Heart left ventricle (tissue), 16 donors: ENCODE measurements at regions not wholly inside any gene's neighbourhood (a gene's known extent, or its start where the extent isn't known, plus 50 kb on each side); places are given as distances from the start of the nearest gene placed in this dataset.
"Not testable (repeated sequence)": the region's sequence is repeated elsewhere in the genome, so short reads cannot be mapped to it uniquely, and the experiment has no call there.

Experiments
- ATAC-seq, 4 donors: fragments of 200-7000 bp; cut with Tn5 transposase; one replicate each; pipeline ENCODE4 v1.9.1; 2020 to 2022; ENCODE audit warnings: moderate library complexity in 4 of 4, mild to moderate bottlenecking in 3 of 4, moderate number of reproducible peaks in 1 of 4
- DNase-seq, 5 donors: peaks; one replicate each; pipeline ENCODE4 v3.0.0-alpha.2; 2020
- H3K27ac ChIP-seq, 12 donors: fragments of 200-600 bp; sonication (generic) in 4 of 12; one replicate each; pipeline versions ENCODE4 v1.5.0 to v1.8.0; 2016 to 2022; ENCODE audit warnings: mild to moderate bottlenecking in 2 of 12
- H3K27me3 ChIP-seq, 9 donors: fragments of 200-600 bp; sonication (generic) in 2 of 9; one replicate each; pipeline versions ENCODE4 v1.5.1 to v1.8.0; 2016 to 2022; ENCODE audit warnings: mild to moderate bottlenecking in 3 of 9
- H3K36me3 ChIP-seq, 9 donors: fragments of 200-600 bp; sonication (generic) in 2 of 9; one replicate each; pipeline versions ENCODE4 v1.5.0 to v1.8.0; 2018 to 2022; ENCODE audit warnings: mild to moderate bottlenecking in 2 of 9
- H3K4me1 ChIP-seq, 12 donors: fragments of 200-600 bp; sonication (generic) in 4 of 12; one replicate each; pipeline versions ENCODE4 v1.5.0 to v1.8.0; 2016 to 2022; ENCODE audit warnings: mild to moderate bottlenecking in 3 of 12
- H3K4me3 ChIP-seq, 12 donors: fragments of 200-600 bp; sonication (generic) in 4 of 12; one replicate each; pipeline versions ENCODE4 v1.5.0 to v1.8.0; 2017 to 2022; ENCODE audit warnings: mild to moderate bottlenecking in 9 of 12, moderate library complexity in 4 of 12
- H3K9me3 ChIP-seq, 12 donors: fragments of 200-600 bp; sonication (generic) in 4 of 12; one replicate each; pipeline versions ENCODE4 v1.5.0 to v1.8.0; 2016 to 2022; ENCODE audit warnings: mild to moderate bottlenecking in 1 of 12
- CTCF ChIP-seq, 12 donors: fragments of 200-600 bp; sonication (generic) in 4 of 12; IDR thresholded peaks; one replicate each; pipeline versions ENCODE4 v1.5.0 to v1.8.0; 2018 to 2022; ENCODE audit warnings: antibody characterized with exemption in 12 of 12, mild to moderate bottlenecking in 5 of 12
- POLR2A ChIP-seq, 2 donors: fragments of 450-650 bp; IDR thresholded peaks; one replicate each; pipeline ENCODE4 v1.6.1; 2017; ENCODE audit warnings: antibody characterized with exemption in 2 of 2, mild to moderate bottlenecking in 2 of 2, moderate library complexity in 2 of 2
- WGBS, 4 donors: extraction: QIAGEN DNeasy Blood & Tissue Kit in 2 of 4; methylation state at CpG; one replicate each; pipeline versions ENCODE4 v1.1.5 to v1.1.7; 2013 to 2018; 5-methylcytosine and 5-hydroxymethylcytosine counted together
- intact Hi-C, 10 donors: fragments of 100-400 bp; cut with DNase I; formaldehyde crosslinking; loops; one replicate each; pipeline versions ENCODE4 v1.11.1 to v1.14.2; 2022
- donor health status: ischemic (EF 13 %, LVEDD 7.1; RV severe dilation, severe dysfunction).
- donor health status: healthy with polysubstance abuse.
- donor health status: DM: no; HTN: yes; CAD: no.
- donor health status: DM: no; HTN: no; CAD: no.
- donor health status: ischemic (EF 25% LVEDD 6.9; RV normal size, moderate dysfunction).
- donor health status: ischemic (EF 25% LVEDD 5.7; RV mildly dilated, moderate dysfunction).
- donor health status: healthy.
- donor health status: DM: yes; HTN: yes; CAD: no.
- donor health status: ischemic (EF 35%, LVEDD 5.7; RV mildly dilated, moderate dysfunction).
- donor health status: nonischemic (EF 11% LVEDD 7.7; RV severe dilation, severe dysfunction).
- donor health status: DM: yes; HTN: yes; CAD: no.
- donor health status: PGD.
- donor health status: ischemic (EF 29% LVEDD 5.4; RV normal size, mild dysfunction).
- donor health status: nonischemic (EF 23%, LVEDD 6.1; RV moderate dilation, normal function).

- H3K36me3 ChIP-seq = no peaks in the 10 kb centered on the region
- TF ChIP-seq CTCF (IDR thresholded peaks at IDR 0.05) (no peak), POLR2A (IDR thresholded peaks at IDR 0.05) (no peak)
- no peak for DNase-seq
- no peak overlapping the region for H3K4me3 ChIP-seq
- peaks cover 0 to 17% (median 2%) of the 10 kb centered on the region in 12 donors for H3K9me3 ChIP-seq
- H3K27ac ChIP-seq = no peak overlapping the region
- H3K27me3 ChIP-seq = peaks cover 0 to 4% (median 0%) of the 10 kb centered on the region in 9 donors
- 79 to 86% (median 83%) methylated on average over 1 of the region's 1 CpG for WGBS, 4 donors
- intact Hi-C loops = no loop called here
- ATAC-seq = no peak
- H3K4me1 ChIP-seq = no peaks in the 10 kb centered on the region
Measured at GRCh38 chr13:100789025-100789424, 114.4 kb upstream of the TMTC4 start.

GRCh38 chr13:100788540-100788939 lies 113.9 kb upstream of the TMTC4 start:
- H3K27me3 ChIP-seq = peaks cover 0 to 4% (median 0%) of the 10 kb centered on the region in 9 donors
- no peaks in the 10 kb centered on the region for H3K4me1 ChIP-seq
- intact Hi-C loops = no loop called here
- no peak overlapping the region for H3K4me3 ChIP-seq
- H3K27ac ChIP-seq = no peak overlapping the region
- DNase-seq = no peak
- 0 to 91% (median 68%) methylated on average over 1 of the region's 1 CpG for WGBS, 4 donors
- peaks cover 0 to 13% (median 2%) of the 10 kb centered on the region in 12 donors for H3K9me3 ChIP-seq
- no peaks in the 10 kb centered on the region for H3K36me3 ChIP-seq
- ATAC-seq = no peak
- TF ChIP-seq CTCF (IDR thresholded peaks at IDR 0.05) (no peak), POLR2A (IDR thresholded peaks at IDR 0.05) (no peak)

- H3K9me3 ChIP-seq = peaks cover 0 to 13% (median 2%) of the 10 kb centered on the region in 12 donors
- H3K4me3 ChIP-seq = no peak overlapping the region
- intact Hi-C loops = no loop called here
- H3K27ac ChIP-seq = no peak overlapping the region
- ATAC-seq (no peak), DNase-seq (no peak)
- H3K27me3 ChIP-seq = peaks cover 0 to 4% (median 0%) of the 10 kb centered on the region in 9 donors
- TF ChIP-seq CTCF (IDR thresholded peaks at IDR 0.05) = no peak
- TF ChIP-seq POLR2A (IDR thresholded peaks at IDR 0.05) = no peak
- no peaks in the 10 kb centered on the region for H3K36me3 ChIP-seq
- 71 to 95% (median 87%) methylated on average over 1 of the region's 1 CpG for WGBS, 4 donors
- H3K4me1 ChIP-seq = no peaks in the 10 kb centered on the region
Measured at GRCh38 chr13:100787899-100788298, 113.3 kb upstream of the TMTC4 start.

GRCh38 chr13:100776686-100777085 lies 102.1 kb upstream of the TMTC4 start:
- 90 to 96% (median 91%) methylated on average over 2 of the region's 2 CpGs for WGBS, 4 donors
- H3K27me3 ChIP-seq, DNase-seq, intact Hi-C loops, H3K36me3 ChIP-seq, H3K27ac ChIP-seq, H3K9me3 ChIP-seq, ATAC-seq, H3K4me3 ChIP-seq, H3K4me1 ChIP-seq: not testable (repeated sequence)

DNA sequence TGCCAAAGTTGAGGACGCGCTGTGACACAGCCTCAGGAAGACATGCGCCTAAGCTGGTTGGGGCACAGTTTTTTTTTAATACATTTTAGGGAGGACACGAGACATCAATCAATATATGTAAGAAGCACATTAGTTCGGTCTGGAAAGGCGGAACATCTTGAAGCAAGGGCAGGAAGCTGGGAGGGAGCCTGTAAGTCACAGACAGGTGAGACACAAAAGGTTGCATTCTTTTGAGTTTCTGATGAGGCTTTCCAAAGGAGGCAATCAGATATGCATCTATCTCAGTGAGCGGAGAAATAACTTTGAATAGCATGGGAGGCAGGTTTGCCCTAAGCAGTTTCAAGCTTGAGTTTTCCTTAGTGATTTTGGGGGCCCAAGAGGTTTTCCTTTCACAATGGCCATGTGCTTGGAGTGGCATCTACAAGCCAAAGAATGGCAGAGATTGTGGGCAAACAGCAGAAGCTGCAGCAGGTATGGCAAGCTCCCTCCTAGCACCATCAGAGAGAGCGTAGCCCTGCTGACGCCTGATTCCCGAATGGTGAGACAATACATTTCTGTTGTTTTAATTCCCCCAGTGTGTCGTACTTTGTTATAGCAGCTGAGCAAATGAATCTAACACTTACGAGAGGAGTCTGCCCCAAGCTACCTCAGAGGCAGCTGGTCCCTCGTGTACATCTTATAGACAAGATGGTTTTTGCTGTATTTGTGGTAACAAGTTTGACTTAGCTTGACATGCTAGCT lies 99.5 kb upstream of the TMTC4 start:
- TF ChIP-seq CTCF (IDR thresholded peaks at IDR 0.05) (no peak), POLR2A (IDR thresholded peaks at IDR 0.05) (no peak)
- Histone ChIP-seq H3K27ac (no peak overlapping the region), H3K36me3 (no peaks in the 10 kb centered on the region), H3K9me3 (peaks cover 0 to 11% (median 0%) of the 10 kb centered on the region in 12 donors), H3K4me1 (no peaks in the 10 kb centered on the region), H3K4me3 (no peak overlapping the region), H3K27me3 (no peaks in the 10 kb centered on the region)
- intact Hi-C loops = no loop called here
- DNase-seq (no peak), ATAC-seq (no peak)
- 82 to 86% (median 84%) methylated on average over 13 of the region's 13 CpGs for WGBS, 4 donors
